ENCODE measurements at regions not wholly inside any gene's neighbourhood (a gene's known extent, or its start where the extent isn't known, plus 50 kb on each side); places are given as distances from the start of the nearest gene placed in this dataset.
A peak's percentile ranks its signal among the peaks of the same experiment; 100 is the strongest.
"Not testable (repeated sequence)": the region's sequence is repeated elsewhere in the genome, so short reads cannot be mapped to it uniquely, and the experiment has no call there.

- no peak for DNase-seq
- Mint-ChIP-seq H3K36me3 (peaks cover 9% of the 10 kb centered on the region), H3K27me3 (peaks cover 50% of the 10 kb centered on the region), H3K9me3 (ENCODE audit: low read depth) (peaks cover 12% of the 10 kb centered on the region), H3K4me3 (no peak overlapping the region), H3K27ac (no peak overlapping the region), H3K4me1 (peaks cover 11% of the 10 kb centered on the region)
- peak; percentile 60 for ATAC-seq
- CTCF ChIA-PET: interaction anchor here (0.6 to 2.5 kb wide), 18 partner anchors 7 to 1965 kb away, joined by 3 to 11 read pairs (median 6); no protein-coding TSS in a partner anchor
These were observed 113.8 kb downstream of the ADRA2C start for GRCh38 chr4:3879681-3880614.

GRCh38 chr4:3880615-3881120 lies 114.5 kb downstream of the ADRA2C start:
- Mint-ChIP-seq H3K4me3 (no peak overlapping the region), H3K27me3 (peaks cover 54% of the 10 kb centered on the region)
- CTCF ChIA-PET: interaction anchor here (0.6 to 2.5 kb wide), 20 partner anchors 8 to 1966 kb away, joined by 3 to 11 read pairs (median 5); no protein-coding TSS in a partner anchor

DNA sequence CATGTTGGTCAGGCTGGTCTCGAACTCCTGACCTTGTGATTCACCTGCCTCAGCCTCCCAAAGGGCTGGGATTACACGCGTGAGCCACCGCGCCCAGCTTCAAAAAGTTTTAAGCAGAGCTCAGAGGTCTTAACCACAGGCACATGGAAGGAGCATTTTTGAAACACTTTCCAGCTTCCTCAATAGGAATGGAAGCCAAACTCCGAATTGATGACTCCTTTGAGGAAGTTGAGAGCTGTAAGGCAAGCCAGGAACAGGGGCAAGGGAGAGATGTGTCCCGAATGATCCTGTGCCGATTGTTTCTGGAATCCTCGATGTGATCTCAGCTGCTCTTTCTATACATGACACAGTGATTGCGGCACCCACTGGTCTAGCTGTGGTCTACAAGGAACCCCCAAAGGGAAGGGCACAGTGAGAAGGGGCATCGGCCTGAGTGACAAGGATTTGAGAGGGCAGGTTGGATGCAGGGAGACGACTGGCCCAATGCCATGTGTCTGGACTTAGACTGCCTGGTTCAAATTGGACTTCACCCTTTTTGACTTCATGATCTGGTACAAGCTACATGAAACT lies 116.2 kb downstream of the ADRA2C start:
- H3K4me3 Mint-ChIP-seq; H3K27ac Mint-ChIP-seq; DNase-seq; ATAC-seq; H3K36me3 Mint-ChIP-seq; CTCF ChIA-PET; H3K9me3 Mint-ChIP-seq (ENCODE audit: low read depth): not testable (repeated sequence)
- Mint-ChIP-seq H3K4me1 (peaks cover 11% of the 10 kb centered on the region), H3K27me3 (peaks cover 61% of the 10 kb centered on the region)

More at GRCh38 chr4:3880615-3881120, 114.5 kb downstream of the ADRA2C start:
- peaks cover 9% of the 10 kb centered on the region for H3K36me3 Mint-ChIP-seq
- peaks cover 12% of the 10 kb centered on the region for H3K9me3 Mint-ChIP-seq (ENCODE audit: low read depth)
- DNase-seq (peak; percentile 78), ATAC-seq (peak; percentile 90)
- peaks cover 11% of the 10 kb centered on the region for H3K4me1 Mint-ChIP-seq
- no peak overlapping the region for H3K27ac Mint-ChIP-seq

- H3K36me3 Mint-ChIP-seq; H3K4me3 Mint-ChIP-seq; H3K4me1 Mint-ChIP-seq; H3K9me3 Mint-ChIP-seq (ENCODE audit: low read depth); DNase-seq; CTCF ChIA-PET; ATAC-seq; H3K27ac Mint-ChIP-seq: not testable (repeated sequence)
- peaks cover 42% of the 10 kb centered on the region for H3K27me3 Mint-ChIP-seq
These were observed 118.1 kb downstream of the ADRA2C start for GRCh38 chr4:3884261-3884660.

- H3K4me3 Mint-ChIP-seq; H3K27me3 Mint-ChIP-seq; H3K4me1 Mint-ChIP-seq; H3K36me3 Mint-ChIP-seq; ATAC-seq; H3K9me3 Mint-ChIP-seq (ENCODE audit: low read depth); H3K27ac Mint-ChIP-seq: not testable (repeated sequence)
- CTCF ChIA-PET: interaction anchor here (2.1 kb wide), 1 partner anchor 13 kb away, joined by 5 read pairs; no protein-coding TSS in a partner anchor
- DNase-seq: peak; percentile 48
These were observed 127.4 kb downstream of the ADRA2C start for GRCh38 chr4:3893590-3893989.

DNA sequence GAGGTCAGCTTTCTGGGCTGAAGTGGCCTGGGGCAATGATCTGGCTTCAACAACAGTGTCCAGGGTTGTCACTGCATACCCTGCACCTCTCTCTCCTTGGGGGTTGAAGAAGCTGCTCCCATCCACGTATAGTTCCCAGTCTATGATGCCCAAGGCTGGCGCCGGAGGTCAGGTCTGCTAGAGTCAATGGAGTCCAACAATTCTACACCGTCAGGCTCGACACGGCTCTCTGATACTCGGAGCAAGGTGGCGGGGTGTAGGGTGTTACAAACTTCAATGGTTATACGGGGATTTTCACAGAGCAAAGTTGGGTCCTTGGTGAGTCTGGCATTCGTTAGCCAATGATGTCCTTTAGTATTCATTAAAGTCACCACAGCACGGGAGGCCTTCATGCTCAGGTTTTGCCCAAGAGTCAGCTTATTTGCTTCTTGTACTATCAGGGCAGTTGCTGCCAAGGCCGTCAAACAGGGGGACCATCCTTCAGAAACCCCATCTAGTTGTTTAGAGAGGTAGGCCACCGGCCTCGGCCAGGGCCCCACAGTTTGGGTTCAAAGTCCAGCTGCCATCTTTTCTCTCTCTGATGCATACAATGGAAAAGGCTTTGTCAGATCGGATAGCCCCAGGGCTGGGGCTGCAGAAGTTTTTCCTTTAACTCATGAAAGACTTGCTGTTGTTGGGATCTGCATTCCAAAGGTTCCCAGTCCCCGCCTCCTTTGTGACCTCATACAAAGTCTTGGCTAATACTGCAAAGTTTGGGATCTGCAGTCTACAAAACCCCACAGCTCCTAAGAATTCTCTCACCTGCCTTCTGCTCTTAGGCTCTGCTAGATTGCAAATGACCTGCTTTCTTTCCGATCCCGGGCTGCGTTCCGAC lies 128.1 kb downstream of the ADRA2C start:
- H3K4me3 Mint-ChIP-seq; H3K27me3 Mint-ChIP-seq; H3K9me3 Mint-ChIP-seq (ENCODE audit: low read depth); DNase-seq; ATAC-seq; H3K4me1 Mint-ChIP-seq; H3K36me3 Mint-ChIP-seq; H3K27ac Mint-ChIP-seq: not testable (repeated sequence)
- CTCF ChIA-PET: interaction anchor here (2.1 kb wide), 1 partner anchor 14 kb away, joined by 5 read pairs; no protein-coding TSS in a partner anchor

DNA sequence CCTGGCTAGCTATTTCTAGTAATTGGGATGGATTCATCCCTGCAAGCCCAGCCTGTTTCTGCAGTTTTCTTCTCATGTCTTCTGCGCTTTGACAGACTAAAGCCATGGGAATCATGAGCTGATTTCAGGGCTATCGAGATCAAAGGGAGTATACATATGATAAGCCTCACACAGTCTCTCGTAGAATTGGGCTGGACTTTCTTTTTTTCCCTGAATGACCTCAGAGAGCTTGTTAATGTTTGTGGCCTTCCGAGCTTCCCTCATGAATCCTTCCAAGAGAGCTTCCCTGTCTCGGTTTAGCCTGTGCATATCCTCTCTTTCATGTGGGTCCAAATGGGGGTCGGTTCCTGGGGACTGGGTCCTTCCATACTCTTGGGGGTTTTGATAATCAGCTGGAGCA lies 130.3 kb downstream of the ADRA2C start:
- Mint-ChIP-seq H3K4me3 (no peak overlapping the region), H3K27ac (no peak overlapping the region)
- CTCF ChIA-PET: interaction anchor here (0.7 kb wide), 1 partner anchor 46 kb away, joined by 3 read pairs; no protein-coding TSS in a partner anchor

GRCh38 chr4:3896871-3897578 lies 130.8 kb downstream of the ADRA2C start:
- not testable (repeated sequence) for H3K4me1 Mint-ChIP-seq; DNase-seq; H3K4me3 Mint-ChIP-seq; H3K27me3 Mint-ChIP-seq; ATAC-seq; H3K9me3 Mint-ChIP-seq (ENCODE audit: low read depth); H3K36me3 Mint-ChIP-seq; H3K27ac Mint-ChIP-seq
- CTCF ChIA-PET: interaction anchor here (0.7 kb wide), 1 partner anchor 45 kb away, joined by 3 read pairs; no protein-coding TSS in a partner anchor

More for the DNA sequence above, 130.3 kb downstream of the ADRA2C start:
- Mint-ChIP-seq H3K4me1 (no peaks in the 10 kb centered on the region), H3K27me3 (peaks cover under 1% of the 10 kb centered on the region), H3K9me3 (ENCODE audit: low read depth) (no peaks in the 10 kb centered on the region), H3K36me3 (no peaks in the 10 kb centered on the region)
- DNase-seq (no peak), ATAC-seq (no peak)

- CTCF ChIA-PET: no interaction called here
- no peak overlapping the region for H3K27ac Mint-ChIP-seq
- H3K27me3 Mint-ChIP-seq: peaks cover 3% of the 10 kb centered on the region
- DNase-seq: no peak
- no peaks in the 10 kb centered on the region for H3K36me3 Mint-ChIP-seq
- no peaks in the 10 kb centered on the region for H3K9me3 Mint-ChIP-seq (ENCODE audit: low read depth)
- ATAC-seq: no peak
- H3K4me3 Mint-ChIP-seq: no peak overlapping the region
- H3K4me1 Mint-ChIP-seq: no peaks in the 10 kb centered on the region
These were observed 131.9 kb downstream of the ADRA2C start for GRCh38 chr4:3898098-3898497.

DNA sequence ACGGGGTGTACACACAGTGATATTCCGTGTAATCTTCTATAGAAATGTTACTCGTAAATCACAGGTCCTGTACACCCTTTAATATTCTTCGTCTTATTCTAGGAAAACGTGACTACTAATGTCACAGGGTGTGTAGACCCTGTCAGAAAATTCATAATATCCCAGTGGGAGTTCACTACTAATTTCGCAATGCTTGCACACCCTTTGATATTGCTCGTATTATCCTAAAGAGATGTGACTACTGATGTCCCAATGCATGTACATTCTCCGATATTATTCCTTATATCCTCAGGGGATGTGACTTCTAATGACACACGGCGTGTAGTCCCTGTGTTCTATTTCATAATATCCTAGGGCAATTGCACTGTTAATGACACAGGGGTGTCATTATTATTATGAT lies 132.7 kb downstream of the ADRA2C start:
- H3K4me3 Mint-ChIP-seq; CTCF ChIA-PET; H3K9me3 Mint-ChIP-seq (ENCODE audit: low read depth); H3K4me1 Mint-ChIP-seq; H3K36me3 Mint-ChIP-seq; ATAC-seq; DNase-seq; H3K27me3 Mint-ChIP-seq; H3K27ac Mint-ChIP-seq: not testable (repeated sequence)

DNA sequence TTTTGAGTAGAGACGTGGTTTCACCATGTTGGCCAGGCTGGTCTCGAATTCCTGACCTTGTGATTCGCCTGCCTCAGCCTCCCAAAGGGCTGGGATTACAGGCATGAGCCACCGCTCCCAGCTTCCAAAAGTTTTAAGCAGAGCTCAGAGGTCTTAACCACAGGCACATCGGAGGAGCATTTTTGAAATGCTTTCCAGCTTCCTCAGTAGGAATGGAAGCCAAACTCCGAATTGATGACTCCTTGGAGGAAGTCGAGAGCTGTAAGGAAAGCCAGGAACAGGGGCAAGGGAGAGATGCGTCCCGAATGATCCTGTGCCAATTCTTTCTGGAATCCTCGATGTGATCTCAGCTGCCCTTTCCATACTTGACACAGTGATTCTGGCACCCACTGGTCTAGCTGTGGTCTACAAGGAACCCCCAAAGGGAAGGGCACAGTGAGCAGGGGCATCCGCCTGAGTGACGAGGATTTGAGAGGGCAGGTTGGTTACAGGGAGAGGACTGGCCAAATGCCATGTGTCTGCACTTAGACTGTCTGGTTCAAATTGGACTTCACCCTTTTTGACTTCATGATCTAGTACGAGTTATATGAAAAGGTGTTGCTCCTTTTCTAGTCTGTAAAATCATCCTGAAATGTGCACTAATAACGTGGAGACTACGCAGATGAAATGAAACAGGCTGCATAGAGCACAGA lies 138.2 kb downstream of the ADRA2C start:
- H3K27ac Mint-ChIP-seq; H3K27me3 Mint-ChIP-seq; H3K4me3 Mint-ChIP-seq; ATAC-seq; CTCF ChIA-PET; H3K9me3 Mint-ChIP-seq (ENCODE audit: low read depth); H3K4me1 Mint-ChIP-seq; H3K36me3 Mint-ChIP-seq; DNase-seq: not testable (repeated sequence)

GRCh38 chr4:3909616-3910015 lies 143.4 kb downstream of the ADRA2C start:
- H3K4me3 Mint-ChIP-seq, H3K27me3 Mint-ChIP-seq, H3K4me1 Mint-ChIP-seq: not testable (repeated sequence)

More at GRCh38 chr4:3909616-3910015, 143.4 kb downstream of the ADRA2C start:
- CTCF ChIA-PET, DNase-seq, ATAC-seq, H3K27ac Mint-ChIP-seq, H3K36me3 Mint-ChIP-seq: not testable (repeated sequence)
- H3K9me3 Mint-ChIP-seq (ENCODE audit: low read depth): peaks cover 11% of the 10 kb centered on the region
